ENCODE measurements at regions not wholly inside any gene's neighbourhood (a gene's known extent, or its start where the extent isn't known, plus 50 kb on each side); places are given as distances from the start of the nearest gene placed in this dataset.

DNA sequence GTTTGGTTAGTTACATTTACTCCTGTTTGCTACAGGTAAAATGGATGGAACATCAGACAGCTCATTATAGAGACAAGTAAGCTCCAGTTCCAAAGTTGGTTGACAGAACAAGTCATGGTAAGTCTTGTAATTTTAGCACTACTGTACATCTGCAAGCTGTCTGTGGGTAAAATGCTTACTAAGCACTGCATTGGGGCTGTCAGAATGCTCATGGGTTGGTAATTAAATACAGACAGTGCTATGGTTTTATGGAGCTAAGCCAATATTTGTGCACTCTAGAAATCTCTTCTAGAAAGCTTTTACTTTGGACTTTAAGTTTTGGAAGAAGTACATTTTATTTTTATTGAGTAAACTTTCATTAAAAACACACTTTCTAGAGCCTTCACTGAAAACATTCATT is 419.2 kb upstream of the MMS22L start:
- no peak for DNase-seq
- no peaks in the 10 kb centered on the region for H3K9me3 ChIP-seq
- H3K4me3 ChIP-seq (ENCODE audit: low read depth, low read length) = no peak overlapping the region
- no peaks in the 10 kb centered on the region for H3K27me3 ChIP-seq
- TF ChIP-seq, protein P1, sequence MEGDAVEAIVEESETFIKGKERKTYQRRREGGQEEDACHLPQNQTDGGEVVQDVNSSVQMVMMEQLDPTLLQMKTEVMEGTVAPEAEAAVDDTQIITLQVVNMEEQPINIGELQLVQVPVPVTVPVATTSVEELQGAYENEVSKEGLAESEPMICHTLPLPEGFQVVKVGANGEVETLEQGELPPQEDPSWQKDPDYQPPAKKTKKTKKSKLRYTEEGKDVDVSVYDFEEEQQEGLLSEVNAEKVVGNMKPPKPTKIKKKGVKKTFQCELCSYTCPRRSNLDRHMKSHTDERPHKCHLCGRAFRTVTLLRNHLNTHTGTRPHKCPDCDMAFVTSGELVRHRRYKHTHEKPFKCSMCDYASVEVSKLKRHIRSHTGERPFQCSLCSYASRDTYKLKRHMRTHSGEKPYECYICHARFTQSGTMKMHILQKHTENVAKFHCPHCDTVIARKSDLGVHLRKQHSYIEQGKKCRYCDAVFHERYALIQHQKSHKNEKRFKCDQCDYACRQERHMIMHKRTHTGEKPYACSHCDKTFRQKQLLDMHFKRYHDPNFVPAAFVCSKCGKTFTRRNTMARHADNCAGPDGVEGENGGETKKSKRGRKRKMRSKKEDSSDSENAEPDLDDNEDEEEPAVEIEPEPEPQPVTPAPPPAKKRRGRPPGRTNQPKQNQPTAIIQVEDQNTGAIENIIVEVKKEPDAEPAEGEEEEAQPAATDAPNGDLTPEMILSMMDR (IDR thresholded peaks at IDR 0.05; ENCODE audit: low read depth, low read length) = no peak
- no peaks in the 10 kb centered on the region for H3K36me3 ChIP-seq
- H3K4me1 ChIP-seq = peaks cover 3% of the 10 kb centered on the region; the same call in 1 of the 2 replicates

DNA sequence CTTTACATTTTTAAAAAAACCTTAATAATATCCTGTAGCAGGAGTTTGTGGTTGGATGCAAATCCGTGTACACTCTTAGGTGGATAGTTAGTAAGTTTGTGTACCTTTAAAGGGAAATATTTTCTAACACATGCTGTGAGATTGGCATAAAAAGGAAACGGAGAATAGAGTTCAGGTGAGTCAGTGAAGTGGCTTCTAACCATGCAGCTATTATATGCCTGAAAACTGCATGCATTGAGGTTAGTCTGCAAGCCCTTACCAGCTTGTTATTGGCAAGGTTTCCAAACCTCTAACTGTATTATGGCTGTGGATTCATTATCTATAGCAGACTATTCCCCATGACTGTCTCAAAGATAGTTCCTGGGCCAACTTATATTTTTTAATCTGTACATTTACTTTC is 420.6 kb upstream of the MMS22L start:
- no peak overlapping the region for H3K4me3 ChIP-seq (ENCODE audit: low read depth, low read length)
- no peaks in the 10 kb centered on the region for H3K36me3 ChIP-seq
- no peaks in the 10 kb centered on the region for H3K27me3 ChIP-seq
- DNase-seq = no peak
- H3K9me3 ChIP-seq = no peaks in the 10 kb centered on the region
- H3K4me1 ChIP-seq = peaks cover 3% of the 10 kb centered on the region; the same call in 1 of the 2 replicates
- TF ChIP-seq, protein P1 (IDR thresholded peaks at IDR 0.05; ENCODE audit: low read depth, low read length) = no peak

DNA sequence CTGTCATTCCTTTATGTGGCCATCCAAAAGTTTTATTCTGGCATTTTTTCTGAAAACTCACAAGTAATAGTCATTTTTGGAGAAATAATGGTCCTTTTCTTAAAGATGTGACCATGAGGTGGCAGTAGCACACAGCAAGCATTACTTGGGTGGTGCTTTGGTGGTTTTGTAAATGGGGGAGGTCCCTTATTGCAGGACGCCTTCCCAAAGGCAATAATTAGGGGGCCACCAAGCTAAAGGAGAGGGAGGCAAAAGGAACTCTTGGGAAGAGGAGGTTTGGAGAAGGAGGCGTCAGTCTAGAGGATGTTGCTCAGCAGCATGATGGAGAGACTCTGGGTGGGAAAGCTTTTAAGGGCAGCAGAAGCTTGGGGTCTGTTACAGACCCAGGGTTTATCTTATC is 422.6 kb upstream of the MMS22L start:
- Histone ChIP-seq H3K9me3 (no peaks in the 10 kb centered on the region), H3K36me3 (no peaks in the 10 kb centered on the region), H3K4me1 (peaks cover 3% of the 10 kb centered on the region; the same call in 1 of the 2 replicates), H3K27me3 (no peaks in the 10 kb centered on the region), H3K4me3 (ENCODE audit: low read depth, low read length) (no peak overlapping the region)
- TF ChIP-seq, protein P1 (IDR thresholded peaks at IDR 0.05; ENCODE audit: low read depth, low read length) = peak; percentile 65
- DNase-seq = no peak

DNA sequence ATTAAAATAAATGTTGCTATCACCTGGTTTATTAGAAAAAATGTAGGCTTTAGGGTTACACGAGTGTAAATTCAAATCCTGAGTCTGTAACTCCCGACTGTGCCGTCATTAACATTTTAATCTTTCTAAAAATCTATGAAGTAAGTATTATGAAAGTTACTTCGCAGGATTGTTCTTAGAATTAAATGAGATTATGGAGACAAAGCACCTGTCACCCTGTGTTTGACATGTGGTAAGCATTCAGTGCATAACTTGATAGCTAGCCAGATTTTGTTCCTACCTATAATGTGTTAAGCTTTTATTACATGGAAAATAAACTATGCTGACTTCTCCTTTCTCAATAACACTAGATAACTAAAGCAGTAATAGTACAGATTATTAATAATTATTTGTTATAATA is 429.7 kb upstream of the MMS22L start:
- Histone ChIP-seq H3K27me3 (no peaks in the 10 kb centered on the region), H3K9me3 (no peaks in the 10 kb centered on the region), H3K4me1 (no peaks in the 10 kb centered on the region), H3K36me3 (no peaks in the 10 kb centered on the region), H3K4me3 (ENCODE audit: low read depth, low read length) (no peak overlapping the region)
- TF ChIP-seq, protein P1 (IDR thresholded peaks at IDR 0.05; ENCODE audit: low read depth, low read length) = no peak
- DNase-seq = no peak

DNA sequence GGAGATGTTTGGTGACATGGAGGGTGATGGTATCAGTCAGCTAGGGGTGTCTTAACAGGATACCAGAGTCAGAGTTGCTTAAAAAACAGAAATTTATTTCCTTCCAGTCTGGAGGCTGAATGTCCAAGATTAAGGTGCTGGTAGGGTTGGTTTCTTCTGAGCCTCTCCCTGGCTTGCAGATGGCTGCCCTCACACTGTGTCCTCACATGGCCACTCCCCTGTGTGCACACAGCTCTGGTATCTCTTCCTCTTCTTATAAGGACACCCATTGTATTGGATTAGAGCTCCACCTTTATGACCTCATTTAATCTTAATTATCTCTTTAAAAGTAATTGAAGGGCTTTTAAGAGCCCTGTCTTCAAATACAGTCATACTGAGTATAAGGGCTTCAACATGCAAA is 431.8 kb upstream of the MMS22L start:
- Histone ChIP-seq H3K9me3 (no peaks in the 10 kb centered on the region), H3K27me3 (no peaks in the 10 kb centered on the region), H3K36me3 (no peaks in the 10 kb centered on the region), H3K4me3 (ENCODE audit: low read depth, low read length) (no peak overlapping the region), H3K4me1 (no peaks in the 10 kb centered on the region)
- DNase-seq = no peak
- TF ChIP-seq, protein P1 (IDR thresholded peaks at IDR 0.05; ENCODE audit: low read depth, low read length) = no peak

DNA sequence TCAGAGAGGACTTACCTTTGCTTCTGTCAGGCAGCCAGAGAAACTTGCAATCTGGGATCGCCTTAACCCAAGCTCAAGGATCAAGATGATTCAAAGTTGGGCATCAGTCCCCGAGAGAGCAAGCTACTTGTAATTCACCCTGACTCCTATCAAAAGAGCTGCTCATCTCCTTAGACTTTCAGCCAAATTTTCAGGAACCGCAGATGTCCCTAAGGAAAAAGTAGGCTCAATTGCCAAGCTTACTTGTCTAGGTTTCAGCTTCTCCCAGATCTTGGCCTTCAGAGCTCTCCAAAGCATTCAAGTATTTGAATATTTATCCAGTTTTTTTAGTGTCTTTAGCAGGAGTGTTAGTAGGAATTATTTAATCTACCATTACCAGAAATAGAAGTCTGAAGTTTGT is 434.1 kb upstream of the MMS22L start:
- Histone ChIP-seq H3K9me3 (no peaks in the 10 kb centered on the region), H3K4me3 (ENCODE audit: low read depth, low read length) (no peak overlapping the region), H3K27me3 (no peaks in the 10 kb centered on the region), H3K36me3 (no peaks in the 10 kb centered on the region), H3K4me1 (no peaks in the 10 kb centered on the region)
- DNase-seq = no peak
- TF ChIP-seq, protein P1 (IDR thresholded peaks at IDR 0.05; ENCODE audit: low read depth, low read length) = no peak
